ENCODE measurements at regions not wholly inside any gene's neighbourhood (a gene's known extent, or its start where the extent isn't known, plus 50 kb on each side); places are given as distances from the start of the nearest gene placed in this dataset.

GRCh38 chr12:47578836-47579235 lies 127.0 kb downstream of the RPAP3 start:
- H3K4me3 ChIP-seq (ENCODE audit: low read depth, low read length): no peak overlapping the region
- CTCF ChIA-PET: no interaction called here
- DNase-seq (ENCODE audit: low read depth, low spot score): no peak
- no peak for TF ChIP-seq CTCF (IDR thresholded peaks at IDR 0.05; ENCODE audit: insufficient read depth, low read length, missing control alignments)
- POLR2A ChIA-PET: no interaction called here

GRCh38 chr12:47577206-47577989 lies 128.4 kb downstream of the RPAP3 start:
- ChIA-PET CTCF (interaction anchor here (1.1 kb wide), 1 partner anchor 58 kb away, joined by 3 read pairs; no protein-coding TSS in a partner anchor), POLR2A (no interaction called here)
- DNase-seq (ENCODE audit: low read depth, low spot score): no peak
- TF ChIP-seq CTCF (IDR thresholded peaks at IDR 0.05; ENCODE audit: insufficient read depth, low read length, missing control alignments): no peak
- no peak overlapping the region for H3K4me3 ChIP-seq (ENCODE audit: low read depth, low read length)

- POLR2A ChIA-PET: no interaction called here
- CTCF ChIA-PET: interaction anchor here (1.1 kb wide), 1 partner anchor 59 kb away, joined by 3 read pairs; no protein-coding TSS in a partner anchor
- no peak overlapping the region for H3K4me3 ChIP-seq (ENCODE audit: low read depth, low read length)
- no peak for DNase-seq (ENCODE audit: low read depth, low spot score)
- TF ChIP-seq CTCF (IDR thresholded peaks at IDR 0.05; ENCODE audit: insufficient read depth, low read length, missing control alignments): no peak
Measured at GRCh38 chr12:47576289-47576945, 129.4 kb downstream of the RPAP3 start.

GRCh38 chr12:47574252-47575021 lies 131.4 kb downstream of the RPAP3 start:
- ChIA-PET POLR2A (no interaction called here), CTCF (interaction anchor here (1.9 kb wide), 1 partner anchor 77 kb away, joined by 4 read pairs; no protein-coding TSS in a partner anchor)
- TF ChIP-seq CTCF (IDR thresholded peaks at IDR 0.05; ENCODE audit: insufficient read depth, low read length, missing control alignments): no peak
- no peak for DNase-seq (ENCODE audit: low read depth, low spot score)
- H3K4me3 ChIP-seq (ENCODE audit: low read depth, low read length): no peak overlapping the region

- no peak overlapping the region for H3K4me3 ChIP-seq (ENCODE audit: low read depth, low read length)
- no peak for DNase-seq (ENCODE audit: low read depth, low spot score)
- TF ChIP-seq CTCF (IDR thresholded peaks at IDR 0.05; ENCODE audit: insufficient read depth, low read length, missing control alignments): no peak
- POLR2A ChIA-PET: no interaction called here
- CTCF ChIA-PET: no interaction called here
Measured at GRCh38 chr12:47573146-47573659, 132.6 kb downstream of the RPAP3 start.
